Right atrium auricular region (tissue), 2 donors: ENCODE measurements at regions not wholly inside any gene's neighbourhood (a gene's known extent, or its start where the extent isn't known, plus 50 kb on each side); places are given as distances from the start of the nearest gene placed in this dataset.

Experiments used
- DNase-seq: peaks from one replicate; pipeline ENCODE4 v3.0.0-alpha.2; 2019; ENCODE audit warnings: low spot score
- H3K27ac ChIP-seq, 2 donors: fragments of 200-600 bp; sonication (generic); 1 replicate in 1 of 2; 2 replicates in 1 of 2; pipeline ENCODE4 v1.5.1; 2016 to 2019
- H3K27me3 ChIP-seq, 2 donors: fragments of 200-600 bp; sonication (generic); one replicate each; pipeline versions ENCODE4 v1.5.1 to v1.6.0; 2017 to 2019
- H3K36me3 ChIP-seq: fragments of 200-600 bp; sonication (generic); one replicate; pipeline ENCODE4 v1.5.1; 2016
- H3K4me1 ChIP-seq, 2 donors: fragments of 200-600 bp; sonication (generic); one replicate each; pipeline versions ENCODE4 v1.5.1 to v1.6.0; 2017 to 2019
- H3K4me3 ChIP-seq, 2 donors: fragments of 200-600 bp; sonication (generic); 1 replicate in 1 of 2; 2 replicates in 1 of 2; pipeline ENCODE4 v1.5.1; 2017 to 2019; ENCODE audit warnings: mild to moderate bottlenecking in 1 of 2, moderate library complexity in 1 of 2
- H3K9me3 ChIP-seq, 2 donors: fragments of 200-600 bp; sonication (generic); one replicate each; pipeline ENCODE4 v1.5.1; 2019
- CTCF ChIP-seq, 2 donors: fragments of 200-600 bp; sonication (generic); IDR thresholded peaks; one replicate each; pipeline ENCODE4 v1.5.1; 2019; ENCODE audit warnings: antibody characterized with exemption in 2 of 2

- H3K27ac ChIP-seq, result no peak overlapping the region
- H3K4me1 ChIP-seq, result peaks cover 0 to 21% of the 10 kb centered on the region in 2 donors
- no peak for DNase-seq
- no peaks in the 10 kb centered on the region for H3K36me3 ChIP-seq
- no peaks in the 10 kb centered on the region for H3K9me3 ChIP-seq
- no peak for TF ChIP-seq CTCF (IDR thresholded peaks at IDR 0.05)
- no peaks in the 10 kb centered on the region for H3K27me3 ChIP-seq
- peak overlapping the region in 1 of 2 donors; percentile 44 for H3K4me3 ChIP-seq
Observed at GRCh38 chr3:150220799-150221198, 187.3 kb upstream of the TSC22D2 start.

- no peak overlapping the region for H3K4me3 ChIP-seq
- peaks cover 0 to 25% of the 10 kb centered on the region in 2 donors for H3K4me1 ChIP-seq
- H3K27ac ChIP-seq, result no peak overlapping the region
- TF ChIP-seq CTCF (IDR thresholded peaks at IDR 0.05), result no peak
- H3K36me3 ChIP-seq, result no peaks in the 10 kb centered on the region
- DNase-seq, result no peak
- H3K9me3 ChIP-seq, result no peaks in the 10 kb centered on the region
- no peaks in the 10 kb centered on the region for H3K27me3 ChIP-seq
Observed at GRCh38 chr3:150220041-150220440, 188.1 kb upstream of the TSC22D2 start.

GRCh38 chr3:150218841-150219240 is 189.3 kb upstream of the TSC22D2 start:
- Histone ChIP-seq H3K36me3 (no peaks in the 10 kb centered on the region), H3K4me1 (peaks cover 0 to 25% of the 10 kb centered on the region in 2 donors)
- no peak for TF ChIP-seq CTCF (IDR thresholded peaks at IDR 0.05)

GRCh38 chr3:150218236-150218635 is 189.9 kb upstream of the TSC22D2 start:
- no peak for DNase-seq
- Histone ChIP-seq H3K27me3 (no peaks in the 10 kb centered on the region), H3K27ac (no peak overlapping the region), H3K4me1 (peaks cover 0 to 25% of the 10 kb centered on the region in 2 donors), H3K9me3 (no peaks in the 10 kb centered on the region), H3K36me3 (no peaks in the 10 kb centered on the region), H3K4me3 (no peak overlapping the region)
- TF ChIP-seq CTCF (IDR thresholded peaks at IDR 0.05), result no peak

More at GRCh38 chr3:150218841-150219240, 189.3 kb upstream of the TSC22D2 start:
- no peak overlapping the region for H3K27ac ChIP-seq
- H3K27me3 ChIP-seq, result no peaks in the 10 kb centered on the region
- H3K4me3 ChIP-seq, result no peak overlapping the region
- H3K9me3 ChIP-seq, result no peaks in the 10 kb centered on the region
- DNase-seq, result no peak

- no peak for DNase-seq
- H3K27ac ChIP-seq, result no peak overlapping the region
- no peak for TF ChIP-seq CTCF (IDR thresholded peaks at IDR 0.05)
- H3K9me3 ChIP-seq, result no peaks in the 10 kb centered on the region
- H3K36me3 ChIP-seq, result no peaks in the 10 kb centered on the region
- no peak overlapping the region for H3K4me3 ChIP-seq
- no peaks in the 10 kb centered on the region for H3K27me3 ChIP-seq
- peaks cover 0 to 25% of the 10 kb centered on the region in 2 donors for H3K4me1 ChIP-seq
Observed at GRCh38 chr3:150217691-150218090, 190.4 kb upstream of the TSC22D2 start.

- Histone ChIP-seq H3K4me3 (no peak overlapping the region), H3K27ac (peak overlapping the region; percentile 67 to 69), H3K4me1 (peaks cover 0 to 25% of the 10 kb centered on the region in 2 donors), H3K9me3 (no peaks in the 10 kb centered on the region), H3K36me3 (no peaks in the 10 kb centered on the region), H3K27me3 (no peaks in the 10 kb centered on the region)
- TF ChIP-seq CTCF (IDR thresholded peaks at IDR 0.05), result no peak
- no peak for DNase-seq
Observed at GRCh38 chr3:150216866-150217600, 191.1 kb upstream of the TSC22D2 start.
